ENCODE measurements at regions not wholly inside any gene's neighbourhood (a gene's known extent, or its start where the extent isn't known, plus 50 kb on each side); places are given as distances from the start of the nearest gene placed in this dataset.

DNA sequence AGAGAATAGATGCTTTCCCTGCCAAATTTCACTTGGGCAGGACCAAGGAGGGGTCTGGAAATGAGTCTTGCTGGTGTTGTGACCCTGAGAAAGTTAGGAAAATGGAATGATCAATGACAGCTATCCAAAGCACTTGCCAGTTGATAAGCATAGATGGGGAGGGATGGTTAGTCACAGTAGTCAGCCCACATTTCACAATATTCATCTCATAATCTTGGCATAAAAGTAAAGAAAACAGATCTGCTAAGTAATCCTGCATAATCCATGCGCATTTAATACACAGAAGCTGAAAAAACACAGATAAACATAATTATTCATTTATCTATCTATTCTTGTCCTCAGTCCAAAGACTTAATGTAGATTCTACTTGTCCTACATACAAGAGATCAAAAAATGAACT lies 184.1 kb downstream of the ZIC4 start:
- POLR2A ChIA-PET = no interaction called here
- H3K27ac Mint-ChIP-seq = no peak overlapping the region
- ATAC-seq (no peak), DNase-seq (no peak)
- no peaks in the 10 kb centered on the region for H3K36me3 Mint-ChIP-seq
- H3K9me3 Mint-ChIP-seq = peaks cover 0 to 2% (median 0%) of the 10 kb centered on the region in 9 donors
- no peak overlapping the region for H3K4me3 Mint-ChIP-seq
- H3K27me3 Mint-ChIP-seq = no peaks in the 10 kb centered on the region
- H3K4me1 Mint-ChIP-seq = no peaks in the 10 kb centered on the region

DNA sequence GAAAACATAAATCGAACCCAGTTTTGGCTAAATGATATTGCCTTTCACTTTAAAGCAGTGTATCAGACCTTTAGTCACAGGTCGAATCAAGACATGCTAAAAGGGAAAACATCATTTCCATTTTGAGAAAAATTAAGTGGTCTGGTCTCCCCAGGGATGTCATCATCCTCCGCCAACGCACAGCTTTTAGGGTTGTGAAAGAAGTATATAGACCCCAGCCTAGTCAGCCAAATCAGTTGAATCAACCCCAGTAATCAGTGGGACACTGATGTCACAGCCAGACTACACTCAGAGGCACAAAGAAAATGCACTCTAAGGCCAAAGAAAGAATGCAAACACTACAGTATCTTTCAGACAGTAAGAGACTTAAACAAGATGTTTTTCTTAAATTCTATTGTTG lies 187.4 kb downstream of the ZIC4 start:
- no peak for ATAC-seq
- H3K27ac Mint-ChIP-seq = no peak overlapping the region
- H3K27me3 Mint-ChIP-seq = no peaks in the 10 kb centered on the region
- H3K4me1 Mint-ChIP-seq = no peaks in the 10 kb centered on the region
- no peak for DNase-seq
- peaks cover 0 to 4% (median 0%) of the 10 kb centered on the region in 9 donors for H3K9me3 Mint-ChIP-seq
- POLR2A ChIA-PET = no interaction called here
- H3K36me3 Mint-ChIP-seq = no peaks in the 10 kb centered on the region
- no peak overlapping the region for H3K4me3 Mint-ChIP-seq

DNA sequence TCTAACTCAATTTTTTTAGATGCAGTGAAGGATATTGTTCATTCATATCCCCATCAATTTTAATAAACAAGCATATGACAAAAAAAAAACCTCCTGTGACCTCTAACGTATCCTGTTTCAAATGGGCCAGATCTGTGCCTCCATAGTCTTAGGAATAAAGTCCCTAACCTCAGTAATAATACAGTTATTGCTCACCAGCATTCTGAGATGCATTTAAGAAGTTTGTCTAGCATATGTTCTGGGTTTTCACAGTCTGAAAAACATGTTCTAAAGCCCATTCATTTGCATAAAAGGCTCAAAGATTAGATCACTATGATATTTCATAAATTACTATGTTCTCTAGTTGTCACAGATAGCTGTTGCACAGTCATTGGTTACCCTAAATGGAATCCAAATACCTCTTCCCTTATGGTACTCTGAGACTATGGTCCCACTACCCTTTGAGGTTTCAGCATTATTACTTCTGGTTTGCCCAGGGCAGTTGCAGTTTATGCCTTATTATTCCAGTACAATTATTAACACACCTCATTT lies 190.1 kb downstream of the ZIC4 start:
- Mint-ChIP-seq H3K27ac (no peak overlapping the region), H3K27me3 (peaks cover 0 to 5% (median 0%) of the 10 kb centered on the region in 5 donors), H3K9me3 (peaks cover 0 to 10% (median 0%) of the 10 kb centered on the region in 9 donors), H3K4me1 (no peaks in the 10 kb centered on the region), H3K4me3 (no peak overlapping the region), H3K36me3 (no peaks in the 10 kb centered on the region)
- ATAC-seq (no peak), DNase-seq (no peak)
- POLR2A ChIA-PET = no interaction called here

DNA sequence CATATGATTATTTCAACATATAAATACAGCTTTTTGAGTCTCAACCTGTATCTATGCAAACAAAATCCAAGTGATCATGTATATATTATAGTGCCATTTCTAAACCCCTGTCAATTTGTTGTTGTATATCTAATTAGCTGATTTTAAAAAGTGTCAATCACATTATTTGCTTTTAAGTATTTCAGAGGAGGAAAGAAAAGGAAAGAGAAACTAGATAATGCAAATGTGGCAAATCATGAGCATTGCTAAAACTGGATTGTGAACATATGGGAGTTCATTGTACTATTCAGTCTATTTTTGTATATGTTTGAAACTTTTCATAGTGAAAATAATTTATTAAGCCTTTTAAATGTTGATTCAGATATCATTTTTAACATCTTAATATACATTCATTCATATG lies 190.7 kb downstream of the ZIC4 start:
- POLR2A ChIA-PET = no interaction called here
- Mint-ChIP-seq H3K36me3 (no peaks in the 10 kb centered on the region), H3K27ac (no peak overlapping the region), H3K4me1 (no peaks in the 10 kb centered on the region), H3K4me3 (no peak overlapping the region), H3K27me3 (peaks cover 0 to 5% (median 0%) of the 10 kb centered on the region in 5 donors), H3K9me3 (peaks cover 0 to 10% (median 0%) of the 10 kb centered on the region in 9 donors)
- no peak for DNase-seq
- no peak for ATAC-seq

DNA sequence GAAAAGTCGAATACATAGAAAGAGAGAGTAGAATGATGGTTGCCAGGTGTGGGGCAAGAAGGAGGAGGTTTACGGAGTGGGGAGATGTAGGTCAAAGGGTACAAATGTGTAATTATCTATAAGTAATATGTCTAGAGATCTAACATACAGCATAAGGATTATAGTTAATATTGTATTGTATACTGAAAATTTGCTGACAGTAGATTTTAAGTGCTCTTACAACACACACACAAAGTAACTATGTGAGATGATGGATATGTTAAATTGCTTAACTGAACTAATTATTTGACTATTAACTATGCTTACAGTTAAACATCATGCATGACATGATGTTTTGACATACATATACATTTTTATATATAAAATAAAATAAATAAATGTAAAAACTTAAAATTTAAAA lies 192.7 kb downstream of the ZIC4 start:
- H3K27ac Mint-ChIP-seq = no peak overlapping the region
- DNase-seq (no peak), ATAC-seq (no peak)
- H3K4me1 Mint-ChIP-seq = no peaks in the 10 kb centered on the region
- H3K27me3 Mint-ChIP-seq = peaks cover 0 to 5% (median 0%) of the 10 kb centered on the region in 5 donors
- POLR2A ChIA-PET = no interaction called here
- H3K4me3 Mint-ChIP-seq = no peak overlapping the region
- no peaks in the 10 kb centered on the region for H3K36me3 Mint-ChIP-seq
- H3K9me3 Mint-ChIP-seq = peaks cover 0 to 20% (median 2%) of the 10 kb centered on the region in 9 donors

DNA sequence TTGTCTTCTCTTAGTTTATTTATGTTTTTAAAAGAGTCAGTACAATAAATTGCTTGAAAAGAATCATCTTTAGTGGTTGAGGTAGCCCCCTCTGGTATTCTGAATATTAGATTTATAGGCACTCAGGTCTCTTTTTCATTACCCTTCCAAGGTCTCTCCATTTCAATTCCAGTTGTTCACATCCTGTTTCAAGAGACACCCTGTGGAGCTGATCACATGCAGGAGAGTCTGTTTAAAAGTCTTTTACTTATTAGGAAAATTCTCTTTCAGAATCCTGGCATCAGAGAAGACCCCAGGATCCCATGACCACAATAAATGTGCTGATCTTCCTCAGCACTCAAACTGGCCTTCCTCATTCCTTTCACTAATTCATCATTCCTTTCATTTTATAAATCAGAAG lies 195.7 kb downstream of the ZIC4 start:
- Mint-ChIP-seq H3K36me3 (no peaks in the 10 kb centered on the region), H3K9me3 (peaks cover 0 to 40% (median 4%) of the 10 kb centered on the region in 9 donors), H3K27me3 (peaks cover 0 to 5% (median 0%) of the 10 kb centered on the region in 5 donors), H3K4me3 (no peak overlapping the region), H3K27ac (no peak overlapping the region), H3K4me1 (no peaks in the 10 kb centered on the region)
- DNase-seq (no peak), ATAC-seq (no peak)
- POLR2A ChIA-PET = no interaction called here

DNA sequence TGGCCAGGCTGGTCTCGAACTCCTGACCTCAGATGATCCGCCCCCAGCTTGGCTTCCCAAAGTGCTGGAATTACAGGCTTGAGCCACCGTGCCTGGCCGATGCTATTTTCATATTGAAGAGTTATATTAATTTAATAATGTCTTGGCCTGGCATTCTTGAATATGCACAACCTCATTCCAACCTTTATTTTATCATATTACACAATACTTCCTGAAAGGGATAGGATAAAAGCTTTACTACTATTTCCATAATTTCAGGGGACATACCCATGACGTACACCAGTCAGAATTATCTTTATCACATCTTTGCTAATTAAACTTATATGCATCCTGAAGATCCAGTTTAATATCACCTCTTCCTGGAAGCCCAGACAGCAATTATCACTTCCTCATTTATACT lies 205.3 kb downstream of the ZIC4 start:
- H3K9me3 Mint-ChIP-seq = peaks cover 0 to 24% (median 3%) of the 10 kb centered on the region in 9 donors
- H3K4me1 Mint-ChIP-seq = peaks cover 0 to 2% (median 0%) of the 10 kb centered on the region in 4 donors
- H3K4me3 Mint-ChIP-seq = no peak overlapping the region
- no peak overlapping the region for H3K27ac Mint-ChIP-seq
- H3K36me3 Mint-ChIP-seq = no peaks in the 10 kb centered on the region
- POLR2A ChIA-PET = no interaction called here
- ATAC-seq (no peak), DNase-seq (no peak)
- H3K27me3 Mint-ChIP-seq = no peaks in the 10 kb centered on the region

DNA sequence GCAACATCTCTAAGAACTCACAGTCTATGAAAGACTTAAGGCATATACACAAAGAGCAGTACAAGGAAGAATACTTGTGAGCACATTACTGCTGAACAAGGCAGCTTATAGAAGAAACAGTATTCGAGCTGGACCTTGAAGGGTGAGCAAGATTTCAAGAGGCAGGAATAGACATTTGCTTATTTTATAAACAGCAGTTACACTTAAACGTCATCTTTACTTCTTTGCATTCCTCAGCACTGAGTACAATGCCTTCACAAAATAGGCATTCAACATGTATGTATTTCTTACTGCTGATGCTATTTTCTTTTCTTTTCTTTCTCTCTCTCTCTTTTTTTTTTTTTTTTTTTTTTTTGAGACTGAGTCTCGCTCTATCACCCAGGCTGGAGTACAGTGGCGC lies 205.8 kb downstream of the ZIC4 start:
- H3K4me3 Mint-ChIP-seq = no peak overlapping the region
- H3K4me1 Mint-ChIP-seq = peaks cover 0 to 1% (median 0%) of the 10 kb centered on the region in 4 donors
- POLR2A ChIA-PET = no interaction called here
- H3K27ac Mint-ChIP-seq = no peak overlapping the region
- ATAC-seq = no peak
- peaks cover 0 to 18% (median 3%) of the 10 kb centered on the region in 9 donors for H3K9me3 Mint-ChIP-seq
- no peaks in the 10 kb centered on the region for H3K27me3 Mint-ChIP-seq
- H3K36me3 Mint-ChIP-seq = no peaks in the 10 kb centered on the region
- DNase-seq = no peak

DNA sequence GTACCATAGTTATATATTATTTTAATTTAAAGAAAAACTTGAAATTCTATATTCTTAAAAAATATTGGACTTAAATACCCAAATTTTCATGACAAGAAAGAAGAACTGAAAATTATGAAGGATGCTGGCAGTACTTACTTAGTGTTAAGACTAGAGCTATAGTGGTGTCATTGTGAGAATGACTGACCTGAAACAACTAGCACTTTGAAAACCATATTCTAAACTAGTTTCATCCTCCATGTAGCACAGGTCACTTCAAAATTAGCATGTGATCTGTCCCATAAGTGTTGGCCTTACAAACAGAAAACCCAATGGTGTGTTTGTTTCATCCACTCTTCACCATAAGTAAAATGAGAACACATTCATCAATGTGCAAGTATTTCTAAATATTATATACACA lies 208.6 kb downstream of the ZIC4 start:
- Mint-ChIP-seq H3K27ac (no peak overlapping the region), H3K4me1 (no peaks in the 10 kb centered on the region), H3K9me3 (peaks cover 0 to 9% (median 0%) of the 10 kb centered on the region in 9 donors), H3K27me3 (no peaks in the 10 kb centered on the region), H3K36me3 (no peaks in the 10 kb centered on the region), H3K4me3 (no peak overlapping the region)
- ATAC-seq = no peak
- DNase-seq = no peak
- POLR2A ChIA-PET = no interaction called here

DNA sequence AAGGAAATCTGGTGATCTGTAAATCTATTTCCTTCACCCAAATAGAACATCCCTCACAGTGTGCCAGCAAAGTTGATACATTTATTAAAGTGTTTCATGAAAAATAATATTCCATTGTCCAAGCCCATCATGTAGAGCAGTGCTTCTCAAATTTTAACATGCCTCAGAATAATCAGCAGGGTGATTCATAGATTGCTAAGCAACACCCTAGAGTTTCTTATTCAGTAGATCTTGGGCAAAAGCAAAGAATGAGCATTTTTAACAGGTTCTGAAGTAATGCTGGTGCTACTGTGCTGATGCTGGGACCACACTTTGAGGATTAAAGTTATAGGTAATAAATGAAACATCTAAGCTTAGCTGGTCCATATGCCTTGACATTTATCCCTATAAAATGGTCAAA lies 210.5 kb downstream of the ZIC4 start:
- DNase-seq (no peak), ATAC-seq (no peak)
- Mint-ChIP-seq H3K4me3 (no peak overlapping the region), H3K27ac (no peak overlapping the region), H3K9me3 (peaks cover 0 to 12% (median 4%) of the 10 kb centered on the region in 9 donors), H3K4me1 (no peaks in the 10 kb centered on the region), H3K27me3 (no peaks in the 10 kb centered on the region), H3K36me3 (no peaks in the 10 kb centered on the region)
- POLR2A ChIA-PET = no interaction called here

DNA sequence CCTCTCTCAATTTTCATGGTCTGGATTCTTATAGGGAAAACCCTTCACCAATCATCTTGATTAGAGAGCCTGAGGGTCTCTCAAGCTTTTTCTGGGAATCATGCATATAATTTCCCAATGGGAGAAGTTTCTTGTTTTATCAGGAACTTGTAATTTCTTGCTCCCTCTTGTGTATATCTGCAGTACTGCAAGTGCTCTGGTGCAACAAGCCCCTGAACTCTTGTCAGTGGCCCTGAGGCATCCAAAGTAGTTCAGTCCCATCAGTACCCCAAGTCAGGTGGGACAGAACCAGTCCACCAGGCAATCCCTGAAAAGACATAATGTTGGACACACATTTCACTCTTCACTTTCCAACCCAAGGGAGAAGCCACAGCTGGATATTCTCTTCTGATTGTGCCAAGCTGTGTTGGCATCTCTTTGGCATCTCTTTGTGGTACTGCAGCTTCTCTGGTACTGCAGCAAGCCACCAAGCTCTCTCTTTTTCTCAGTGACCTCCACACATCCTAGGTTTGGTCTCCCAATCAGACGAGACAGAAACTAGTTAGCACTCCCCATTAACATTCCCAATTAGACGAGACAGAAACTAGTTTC lies 214.5 kb downstream of the ZIC4 start:
- Mint-ChIP-seq H3K36me3 (no peaks in the 10 kb centered on the region), H3K27me3 (no peaks in the 10 kb centered on the region), H3K9me3 (peaks cover 2 to 12% (median 7%) of the 10 kb centered on the region in 9 donors), H3K4me1 (no peaks in the 10 kb centered on the region), H3K27ac (no peak overlapping the region), H3K4me3 (no peak overlapping the region)
- DNase-seq (no peak), ATAC-seq (no peak)
- POLR2A ChIA-PET = no interaction called here

DNA sequence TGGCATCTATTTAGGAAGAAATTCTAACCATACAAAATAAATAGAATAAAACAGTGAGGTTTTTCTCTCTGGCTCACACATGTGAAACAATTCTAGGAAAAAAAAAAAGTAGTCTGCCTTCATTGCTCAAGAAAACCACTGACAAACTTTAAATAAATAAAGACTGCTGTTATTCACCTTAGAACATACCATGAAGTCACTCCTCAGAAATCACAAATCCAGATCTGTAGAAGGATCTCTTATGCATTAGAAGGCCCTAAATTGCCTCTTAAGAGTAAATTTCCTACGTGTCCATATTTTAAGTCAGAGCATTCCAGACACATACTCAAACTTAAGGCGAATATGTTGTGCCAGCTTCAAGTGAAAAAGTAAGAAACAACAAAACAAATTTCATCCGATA lies 217.3 kb downstream of the ZIC4 start:
- Mint-ChIP-seq H3K9me3 (peaks cover 2 to 19% (median 7%) of the 10 kb centered on the region in 9 donors), H3K4me3 (no peak overlapping the region), H3K36me3 (no peaks in the 10 kb centered on the region), H3K4me1 (no peaks in the 10 kb centered on the region), H3K27me3 (no peaks in the 10 kb centered on the region), H3K27ac (no peak overlapping the region)
- POLR2A ChIA-PET = no interaction called here
- DNase-seq = no peak
- no peak for ATAC-seq

DNA sequence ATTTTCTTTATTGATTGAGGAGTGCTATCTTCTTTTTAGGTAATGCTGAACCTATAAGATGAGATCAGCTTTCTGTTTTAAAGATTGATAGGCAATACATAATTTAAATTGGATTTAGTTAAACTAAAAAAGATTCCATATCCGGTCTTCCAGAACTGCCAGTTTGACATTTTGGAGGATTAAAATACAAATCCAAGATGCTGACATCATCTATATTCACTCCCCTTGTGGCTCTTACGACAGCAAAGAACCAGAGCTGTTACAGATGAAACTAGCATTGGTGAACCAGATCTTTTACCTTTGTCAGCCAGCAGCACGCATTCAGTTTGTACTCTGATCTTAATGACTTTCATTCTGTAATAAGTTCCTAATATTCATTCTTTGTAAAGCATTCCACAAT lies 218.7 kb downstream of the ZIC4 start:
- no peak overlapping the region for H3K27ac Mint-ChIP-seq
- no peaks in the 10 kb centered on the region for H3K27me3 Mint-ChIP-seq
- H3K9me3 Mint-ChIP-seq = peaks cover 0 to 19% (median 7%) of the 10 kb centered on the region in 9 donors
- POLR2A ChIA-PET = no interaction called here
- no peak overlapping the region for H3K4me3 Mint-ChIP-seq
- no peak for DNase-seq
- no peaks in the 10 kb centered on the region for H3K36me3 Mint-ChIP-seq
- ATAC-seq = no peak
- H3K4me1 Mint-ChIP-seq = no peaks in the 10 kb centered on the region

DNA sequence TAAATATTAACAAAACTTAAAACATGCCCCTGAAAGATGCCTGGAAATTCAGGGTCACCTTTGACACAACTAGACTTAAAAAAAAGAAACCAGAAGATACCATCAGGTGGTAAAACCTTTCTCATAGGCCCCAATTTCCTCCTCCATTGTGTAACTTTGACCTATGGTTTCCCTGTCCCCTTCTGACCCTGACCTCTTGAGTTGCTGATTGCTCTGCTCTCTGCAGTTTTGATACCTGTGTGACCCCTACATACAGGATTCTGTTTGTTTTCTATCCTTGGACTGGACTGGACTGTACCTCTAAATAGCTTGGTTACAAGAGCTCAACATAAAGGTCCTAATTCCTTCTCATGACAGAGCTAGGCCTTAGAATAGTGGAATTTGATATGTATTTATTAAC lies 220.6 kb downstream of the ZIC4 start:
- no peaks in the 10 kb centered on the region for H3K4me1 Mint-ChIP-seq
- no peak overlapping the region for H3K27ac Mint-ChIP-seq
- DNase-seq = no peak
- ATAC-seq = no peak
- peaks cover 0 to 18% (median 4%) of the 10 kb centered on the region in 9 donors for H3K9me3 Mint-ChIP-seq
- POLR2A ChIA-PET = no interaction called here
- H3K36me3 Mint-ChIP-seq = no peaks in the 10 kb centered on the region
- no peak overlapping the region for H3K4me3 Mint-ChIP-seq
- no peaks in the 10 kb centered on the region for H3K27me3 Mint-ChIP-seq

Measured in naive thymus-derived CD8-positive, alpha-beta T cell (primary cell).